Cardiac septum (tissue), 1 donor: ENCODE measurements at regions not wholly inside any gene's neighbourhood (a gene's known extent, or its start where the extent isn't known, plus 50 kb on each side); places are given as distances from the start of the nearest gene placed in this dataset.

ENCODE experiments used
- DNase-seq: peaks from one replicate; pipeline ENCODE4 v3.0.0-alpha.2; 2020; ENCODE audit warnings: low spot score
- intact Hi-C: fragments of 100-400 bp; cut with DNase I; formaldehyde crosslinking; loops from one replicate; pipeline ENCODE4 v1.14.0; 2022
- donor health status: DM: no; HTN: no; CAD: no.

DNA sequence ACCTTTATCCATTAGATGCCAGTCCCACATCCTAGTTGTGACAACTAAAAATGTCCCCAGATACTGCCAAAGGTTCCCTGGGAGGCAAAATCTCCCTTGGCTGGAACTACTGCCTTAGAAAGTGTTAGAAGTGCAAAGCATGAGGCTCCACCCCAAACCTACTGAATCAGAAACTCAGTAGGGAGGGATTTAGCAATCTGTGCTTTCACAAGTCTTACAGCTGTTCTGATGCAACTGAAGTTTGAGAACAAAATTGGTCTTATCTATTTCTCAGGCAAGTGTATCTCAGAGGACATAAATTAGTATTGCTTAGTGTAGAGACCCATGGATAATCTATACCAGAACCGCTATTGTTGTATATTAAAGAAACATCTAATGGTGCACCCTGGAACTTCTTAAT, 70.2 kb downstream of the CLDN1 start:
- intact Hi-C loops = no loop called here
- DNase-seq = no peak

DNA sequence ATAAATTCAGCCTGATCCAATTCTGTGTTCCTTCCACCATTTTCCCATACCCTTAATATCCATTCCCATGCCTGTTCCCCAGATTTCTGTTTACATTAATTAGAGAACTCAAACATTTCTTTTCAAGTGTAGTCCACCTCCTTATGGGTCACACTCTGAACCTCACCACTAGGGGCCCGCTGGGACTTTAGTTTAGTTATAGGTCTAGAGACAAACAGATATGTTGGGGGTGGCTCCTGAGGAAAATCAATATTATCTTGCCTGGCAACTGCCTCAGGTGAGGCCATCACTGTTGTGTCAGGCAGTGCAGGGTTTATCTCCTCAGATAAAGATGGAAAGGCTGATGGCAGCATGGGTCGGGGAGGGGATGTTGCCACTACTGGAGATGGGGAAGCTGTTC, 72.8 kb downstream of the CLDN1 start:
- DNase-seq = no peak
- intact Hi-C loops = no loop called here

DNA sequence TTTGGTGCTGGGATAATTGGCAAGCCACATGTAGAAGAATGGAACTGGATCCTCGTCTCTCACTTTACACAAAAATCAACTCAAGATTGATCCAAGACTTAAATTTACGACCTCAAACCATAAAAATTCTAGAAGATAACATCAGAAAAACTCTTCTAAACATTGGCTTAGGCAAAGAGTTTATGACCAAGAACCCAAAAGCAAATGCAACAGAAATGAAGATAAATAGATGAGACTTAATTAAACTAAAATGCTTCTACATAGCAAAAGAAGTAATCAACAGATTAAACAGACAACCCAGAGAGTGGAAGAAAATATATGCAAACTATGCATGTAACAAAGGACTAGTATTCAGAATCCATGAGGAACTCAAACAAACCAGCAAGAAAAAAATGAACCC, 80.1 kb downstream of the CLDN1 start:
- no peak for DNase-seq
- intact Hi-C loops = no loop called here

DNA sequence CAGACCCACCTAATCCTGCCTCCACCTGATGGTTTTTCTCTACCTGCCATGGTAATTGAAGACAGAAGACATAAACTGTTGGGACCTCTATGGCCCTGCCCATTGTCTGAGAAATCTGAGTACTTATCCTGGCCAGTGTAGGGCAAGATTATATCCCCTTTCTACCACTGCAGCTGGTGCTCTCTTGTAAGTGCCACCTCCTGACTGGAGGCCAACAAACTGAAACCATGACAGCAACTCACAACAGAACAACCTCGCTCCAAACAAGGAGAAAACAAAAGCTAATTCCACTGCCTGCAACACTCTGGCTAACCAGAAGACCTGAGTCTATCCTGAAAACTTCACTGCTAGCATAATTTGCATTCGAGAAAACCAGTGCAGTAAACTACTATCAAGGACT, 82.9 kb downstream of the CLDN1 start:
- intact Hi-C loops = no loop called here
- DNase-seq = no peak

DNA sequence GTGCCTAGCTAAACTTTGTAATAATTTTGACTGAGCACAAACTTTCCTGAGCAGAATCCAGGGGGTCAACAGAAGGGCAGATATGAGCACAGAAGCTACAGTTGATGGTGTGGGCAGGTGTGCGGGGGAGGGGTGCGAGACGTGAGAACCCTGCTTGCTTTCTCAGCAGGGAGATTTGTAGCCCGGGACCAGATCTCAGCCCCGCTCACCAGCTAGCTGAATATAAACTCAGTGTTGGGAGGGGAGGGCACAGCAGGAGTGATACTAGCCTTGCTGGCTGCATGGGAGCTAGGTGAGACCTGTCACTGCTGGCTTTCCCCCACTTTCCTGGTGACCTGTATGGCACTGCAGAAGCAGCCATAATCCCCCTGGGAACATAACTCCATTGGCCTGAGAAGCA, 83.4 kb downstream of the CLDN1 start:
- DNase-seq = no peak
- intact Hi-C loops = no loop called here

DNA sequence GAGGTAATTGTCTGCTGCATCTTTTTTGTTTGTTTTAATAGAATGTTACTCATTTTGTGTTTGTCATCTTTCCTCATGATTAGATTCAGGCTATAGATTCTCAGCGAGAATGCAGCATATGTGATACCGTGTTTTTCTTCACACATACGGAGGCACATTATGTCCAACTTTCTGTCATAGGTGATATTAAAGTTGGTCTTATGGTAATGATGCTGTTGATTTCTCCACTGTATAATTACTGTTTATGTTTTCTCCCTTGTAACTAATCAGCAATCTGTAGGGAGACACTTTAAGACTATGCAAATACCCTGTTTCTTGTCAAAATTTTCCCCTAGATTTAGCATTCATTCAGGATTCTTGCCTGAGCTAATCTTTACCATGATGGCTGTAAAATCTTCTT, 87.6 kb downstream of the CLDN1 start:
- intact Hi-C loops = loop anchor here (5.0 kb wide), 1 partner anchor 88 kb away; the partner anchor contains the start of gene CLDN1
- DNase-seq = no peak

DNA sequence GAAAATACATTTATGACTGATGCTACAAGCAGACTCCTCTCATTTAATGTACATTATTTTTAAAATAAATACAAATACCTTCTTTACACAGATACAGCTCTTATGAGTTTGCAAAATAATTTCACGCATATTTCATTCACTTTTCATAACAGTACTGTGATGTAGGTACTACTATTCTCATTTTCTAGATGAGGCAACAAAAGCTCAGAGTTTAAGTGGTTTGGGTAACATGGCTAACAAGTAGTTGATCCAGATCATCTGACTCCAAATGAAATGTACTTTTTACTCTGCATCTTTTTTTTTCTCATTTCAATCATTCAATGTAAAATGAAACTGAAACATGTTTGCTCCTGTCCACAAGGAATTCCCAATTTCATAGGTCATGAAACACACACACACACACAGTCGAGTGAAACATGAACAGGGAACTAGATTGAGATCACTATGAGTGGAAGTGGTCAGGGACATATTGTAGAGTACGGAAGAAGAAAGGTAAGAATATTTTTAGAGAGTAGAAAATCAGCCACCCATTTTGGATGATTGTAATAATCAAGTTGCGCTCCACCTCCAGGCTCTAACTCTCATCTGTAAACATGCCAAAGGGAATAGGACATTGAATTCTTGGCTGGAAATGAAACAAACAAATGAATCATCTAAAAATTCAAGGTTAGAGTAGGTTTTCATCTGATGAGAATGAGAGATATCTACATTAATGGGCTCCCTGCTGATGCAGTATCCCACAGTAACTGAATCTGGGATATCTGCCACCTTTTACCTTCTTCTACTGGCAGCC, 92.4 kb downstream of the CLDN1 start:
- intact Hi-C loops = loop anchor here (5.0 kb wide), 1 partner anchor 92 kb away; the partner anchor contains the start of gene CLDN1
- no peak for DNase-seq

DNA sequence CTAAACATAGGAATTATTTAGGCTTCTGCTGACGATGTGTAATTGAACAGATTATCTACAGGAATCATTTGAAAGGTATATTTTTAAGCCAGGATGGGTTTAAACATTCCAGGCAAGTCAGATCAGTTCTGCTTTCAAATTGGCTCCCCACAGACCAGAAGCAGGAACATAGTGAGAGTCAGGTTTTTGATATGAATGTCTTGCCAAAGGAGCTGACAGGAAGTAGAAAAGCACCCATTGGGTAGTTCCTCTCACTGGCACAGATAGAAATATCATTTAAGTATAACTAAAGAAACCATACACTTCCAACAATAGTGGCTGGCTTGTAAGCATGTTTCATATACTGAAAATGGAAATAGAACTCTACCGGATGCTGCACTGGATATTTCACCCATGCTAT, 95.2 kb downstream of the CLDN1 start:
- intact Hi-C loops = no loop called here
- no peak for DNase-seq

DNA sequence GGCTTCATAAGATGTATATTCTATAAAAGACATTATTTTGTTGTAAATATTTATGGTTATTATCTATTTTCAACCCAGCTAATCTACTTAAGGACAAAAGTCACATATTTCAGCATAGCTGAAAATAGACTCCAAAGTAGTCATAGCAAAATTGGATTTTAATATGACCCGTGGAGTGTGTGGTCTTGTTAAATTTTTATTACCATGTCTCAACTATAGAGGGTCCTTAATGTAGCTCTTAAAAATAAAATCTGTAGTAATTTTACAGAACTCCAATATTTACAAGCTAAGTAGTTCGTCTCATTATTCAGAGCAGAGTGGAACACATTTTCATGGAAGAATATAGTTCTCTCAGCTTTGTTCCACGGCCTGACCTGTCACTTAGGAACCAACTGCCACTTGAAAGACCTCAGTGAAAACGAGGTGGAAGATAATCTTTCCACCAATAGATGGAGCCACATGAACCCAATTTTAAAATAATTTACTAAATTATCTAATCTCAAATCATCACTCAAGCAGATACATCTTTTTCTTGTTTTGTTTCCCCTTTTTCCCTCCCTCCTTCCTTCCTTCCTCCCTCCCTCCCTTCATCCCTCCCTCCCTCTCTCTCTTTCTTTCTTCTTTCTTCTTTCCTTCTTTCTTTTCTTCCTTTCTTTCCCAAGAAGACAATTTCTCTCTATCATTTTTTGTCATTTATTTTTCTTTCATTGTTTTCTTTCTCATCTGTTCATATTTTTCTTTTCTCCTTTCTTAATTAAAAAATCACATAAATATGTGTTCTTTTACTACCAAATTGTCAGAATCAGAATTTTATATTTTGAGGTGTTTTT, 97.2 kb downstream of the CLDN1 start:
- no peak for DNase-seq
- intact Hi-C loops = no loop called here

DNA sequence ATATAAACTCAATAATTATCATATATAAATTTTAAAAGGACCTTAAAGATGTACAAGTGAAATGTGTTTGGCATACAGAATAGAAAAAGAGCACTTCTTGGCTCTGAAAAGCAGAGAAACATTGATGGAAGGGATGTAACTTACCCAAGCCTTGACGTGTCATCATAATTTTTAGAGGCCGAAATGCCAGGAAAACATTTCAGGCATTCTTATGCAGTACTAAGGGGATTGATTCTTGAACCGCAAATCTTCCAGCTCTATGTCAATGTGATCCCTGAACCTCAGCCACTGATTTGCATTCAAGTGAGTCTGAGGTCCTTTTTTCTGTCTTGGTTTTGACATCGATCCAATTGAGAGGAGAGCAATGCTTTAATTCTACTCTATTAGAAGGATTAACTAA, 97.8 kb downstream of the CLDN1 start:
- intact Hi-C loops = no loop called here
- no peak for DNase-seq

DNA sequence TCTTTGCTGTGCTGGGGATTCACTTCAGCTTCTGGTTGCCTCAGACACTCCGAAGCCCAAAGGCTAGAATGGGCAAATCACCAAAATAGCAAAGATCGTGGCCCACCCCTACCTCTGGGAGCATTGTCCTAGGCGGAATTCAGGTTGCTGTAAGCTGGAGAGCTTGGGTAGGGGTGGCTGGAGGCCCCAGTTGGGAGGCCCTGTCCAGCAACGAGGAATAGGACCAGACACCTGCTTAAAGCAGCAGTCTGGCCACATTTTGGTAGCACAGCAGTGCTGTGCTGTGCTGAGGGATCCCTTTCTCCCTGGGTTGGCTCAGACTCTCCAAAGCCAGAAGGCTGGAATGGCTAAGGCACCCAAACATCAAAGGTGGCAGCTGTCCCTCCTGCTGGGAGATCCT, 99.3 kb downstream of the CLDN1 start:
- DNase-seq = no peak
- intact Hi-C loops = no loop called here

DNA sequence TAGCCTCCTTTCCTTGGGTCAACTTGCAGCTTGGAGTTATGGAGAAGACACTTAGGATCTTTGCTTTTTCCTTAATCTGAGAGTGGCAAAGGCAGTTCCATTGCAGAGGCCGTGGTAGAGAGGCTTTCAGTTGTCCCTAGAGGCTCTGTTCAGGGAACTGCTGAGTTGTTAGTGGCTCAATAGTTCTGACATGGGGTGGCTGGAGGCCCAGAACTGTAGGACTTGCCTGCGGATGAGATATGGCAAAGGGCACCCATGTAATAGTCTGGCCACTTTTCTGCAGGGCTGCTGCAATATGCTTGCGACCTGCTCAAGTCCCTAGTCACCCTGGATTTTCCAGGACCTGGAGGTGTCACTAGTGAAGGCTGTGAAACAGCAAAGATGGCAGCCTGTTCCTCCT, 99.9 kb downstream of the CLDN1 start:
- no peak for DNase-seq
- intact Hi-C loops = no loop called here

DNA sequence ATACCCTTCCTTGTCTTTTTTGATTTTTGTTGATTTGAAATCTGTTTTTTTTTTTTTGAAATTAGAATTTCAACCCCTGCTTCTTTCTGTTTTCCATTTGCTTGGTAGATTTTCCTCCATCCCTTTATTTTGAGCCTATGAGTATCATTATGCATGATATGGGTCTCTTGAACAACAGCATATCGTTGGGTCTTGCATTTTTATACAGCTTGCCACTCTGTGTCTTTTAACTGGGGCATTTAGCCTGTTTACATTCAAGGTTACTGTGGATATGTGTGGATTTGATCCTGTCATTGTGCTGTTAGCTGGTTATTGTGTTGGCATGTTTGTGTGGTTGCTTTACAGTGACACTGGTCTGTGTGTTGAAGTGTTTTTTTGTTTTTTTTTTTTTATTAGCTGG, 99.7 kb upstream of the P3H2 start:
- DNase-seq = no peak
- intact Hi-C loops = no loop called here

DNA sequence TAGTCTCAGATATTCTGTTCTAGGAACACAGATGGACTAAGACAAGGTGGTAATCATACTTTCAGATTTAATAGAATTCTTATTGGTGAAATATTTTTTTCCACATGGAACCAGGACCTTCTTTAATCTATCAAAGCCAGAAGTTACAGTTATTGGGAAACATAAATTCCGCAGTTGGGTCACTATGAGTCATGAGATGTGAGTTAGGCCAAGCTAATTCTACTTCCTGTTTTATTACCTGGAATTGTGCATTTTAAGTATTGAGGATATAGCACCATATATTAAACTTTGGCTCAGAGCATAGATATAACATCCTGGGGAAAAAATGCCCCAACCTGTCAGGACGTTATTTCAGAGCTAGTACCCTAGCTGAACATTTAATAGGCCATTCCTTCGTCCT, 96.4 kb upstream of the P3H2 start:
- intact Hi-C loops = no loop called here

DNA sequence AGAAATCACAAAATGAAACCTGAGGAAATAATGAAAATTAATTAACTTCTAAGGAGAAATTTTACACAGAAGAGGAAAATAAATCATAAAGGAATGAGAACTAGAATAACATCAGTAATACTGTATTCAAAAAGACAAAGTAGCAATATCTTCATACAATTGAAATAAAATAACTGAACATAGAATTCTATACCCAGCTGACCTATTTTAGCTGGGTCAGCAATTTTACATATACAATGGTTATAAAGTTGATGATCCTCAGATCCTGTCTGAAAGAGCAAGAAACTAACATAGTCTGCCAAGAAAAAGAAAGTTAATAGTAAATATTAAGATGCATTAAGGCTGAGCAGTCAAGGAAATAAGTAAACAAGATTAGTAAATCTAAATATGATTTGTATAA, 93.0 kb upstream of the P3H2 start:
- DNase-seq = no peak
- intact Hi-C loops = no loop called here

More for the DNA sequence above, 96.4 kb upstream of the P3H2 start:
- no peak for DNase-seq

DNA sequence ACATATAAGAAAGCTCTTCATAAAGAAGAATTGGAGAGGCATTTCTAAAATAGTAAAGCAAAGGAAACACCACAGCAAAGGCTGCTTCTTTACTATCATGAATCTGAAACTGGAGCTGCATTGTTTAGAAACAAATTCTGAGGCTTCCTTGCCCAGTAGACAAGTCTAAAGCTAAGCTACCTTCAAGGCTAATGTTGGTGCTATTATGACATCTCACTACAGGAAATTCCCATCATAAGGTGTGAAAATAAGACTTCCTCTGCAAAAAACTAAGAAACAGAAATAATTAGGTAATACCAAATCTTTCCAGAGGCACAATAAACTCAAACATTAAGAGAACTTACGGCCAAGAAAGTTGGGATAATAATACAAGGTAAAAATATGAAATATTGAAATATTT, 89.9 kb upstream of the P3H2 start:
- DNase-seq = no peak
- intact Hi-C loops = no loop called here

DNA sequence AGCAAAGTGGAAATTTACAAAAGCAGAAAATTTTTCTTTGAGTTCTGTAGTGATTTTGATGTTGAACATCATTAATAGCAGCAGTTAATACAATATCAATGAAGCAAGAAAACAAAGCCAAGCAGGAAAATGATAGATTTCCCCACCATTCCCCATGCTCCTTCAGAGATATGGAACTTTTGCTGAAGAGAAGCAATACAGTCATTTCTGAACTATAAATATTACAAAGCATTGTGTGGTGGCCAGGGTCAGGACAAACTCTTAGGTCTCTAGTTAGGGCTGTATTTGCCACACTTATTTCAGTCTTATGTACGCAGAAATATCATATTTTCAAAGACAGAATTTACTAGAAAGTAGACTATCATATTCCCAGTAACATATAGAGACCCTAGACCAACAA, 88.8 kb upstream of the P3H2 start:
- intact Hi-C loops = no loop called here

DNA sequence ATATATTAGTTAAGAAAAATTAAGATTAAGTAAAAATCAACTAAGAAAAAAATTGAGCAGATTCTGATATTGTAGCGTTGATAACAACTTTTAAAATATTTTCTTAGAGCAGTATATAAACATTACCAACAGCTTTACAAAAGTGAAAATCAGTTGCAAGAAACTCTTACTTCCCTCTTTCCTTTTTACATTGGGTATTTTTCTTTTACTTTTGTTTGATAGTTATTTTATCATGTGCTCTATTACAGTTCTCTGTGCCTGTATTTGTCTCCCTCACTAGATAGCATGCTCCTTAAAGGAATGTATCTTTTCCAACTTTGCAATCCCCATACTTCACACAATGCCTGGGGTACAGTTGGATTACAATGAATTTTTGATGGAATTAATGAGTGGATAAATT, 87.5 kb upstream of the P3H2 start:
- intact Hi-C loops = no loop called here
- no peak for DNase-seq

More for the DNA sequence above, 88.8 kb upstream of the P3H2 start:
- DNase-seq = no peak

DNA sequence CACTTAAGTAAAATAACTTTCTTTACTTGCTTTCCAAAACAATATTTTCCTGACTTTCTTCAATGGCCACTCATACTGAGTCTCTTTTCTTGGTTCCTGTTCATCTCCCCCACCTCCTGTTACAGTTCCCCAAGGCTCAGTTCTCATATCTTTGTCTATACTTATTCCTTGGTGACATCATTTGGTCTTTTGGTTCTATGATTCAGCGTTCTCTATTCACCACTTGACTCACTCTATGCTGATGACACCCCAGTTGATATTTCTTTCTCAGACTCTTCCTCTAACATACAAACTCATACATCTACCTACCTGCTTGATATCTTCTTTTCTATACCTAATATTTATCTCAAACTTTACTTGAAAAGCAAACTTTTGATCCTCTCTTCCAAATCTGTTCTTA, 85.0 kb upstream of the P3H2 start:
- DNase-seq = no peak
- intact Hi-C loops = no loop called here

DNA sequence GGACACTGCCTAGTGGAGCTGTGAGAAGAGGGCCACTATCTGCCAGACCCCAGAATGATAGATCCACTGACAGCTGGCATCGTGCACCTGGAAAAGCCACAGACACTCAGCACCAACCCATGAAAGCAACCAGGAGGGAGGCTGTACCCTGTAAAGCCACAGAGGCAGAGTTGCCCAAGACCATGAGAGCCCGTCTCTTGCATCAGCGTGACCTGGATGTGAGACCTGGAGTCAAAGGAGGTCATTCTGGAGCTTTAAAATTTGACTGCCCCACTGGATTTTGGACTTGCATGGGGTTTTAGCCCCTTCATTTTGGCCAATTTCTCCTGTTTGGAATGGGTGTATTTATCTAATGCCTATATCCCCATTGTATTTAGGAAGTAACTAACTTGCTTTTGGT, 83.5 kb upstream of the P3H2 start:
- no peak for DNase-seq
- intact Hi-C loops = no loop called here

DNA sequence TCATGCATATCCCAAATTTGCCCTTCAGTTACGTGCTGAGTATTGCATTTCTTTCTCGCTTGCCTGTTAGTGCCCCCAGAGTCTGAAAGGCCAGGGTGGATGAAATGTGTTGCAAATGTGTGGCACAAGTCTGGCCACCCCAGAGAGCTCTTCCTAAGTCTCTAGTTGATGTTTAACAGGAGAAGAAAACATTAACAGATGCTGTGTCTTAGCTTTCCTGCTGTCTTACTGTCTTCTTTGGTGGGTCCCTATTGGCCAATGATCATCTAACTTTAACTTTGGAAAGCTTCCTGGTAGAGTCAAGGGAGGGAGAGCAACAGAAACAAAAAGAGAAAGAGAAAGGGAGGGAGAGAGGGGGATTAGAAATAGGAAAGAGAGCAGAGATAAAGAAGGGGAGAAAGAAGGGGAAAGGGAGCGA, 76.7 kb upstream of the P3H2 start:
- DNase-seq = no peak
- intact Hi-C loops = no loop called here
